ENCODE measurements at regions not wholly inside any gene's neighbourhood (a gene's known extent, or its start where the extent isn't known, plus 50 kb on each side); places are given as distances from the start of the nearest gene placed in this dataset.
"Not testable (repeated sequence)": the region's sequence is repeated elsewhere in the genome, so short reads cannot be mapped to it uniquely, and the experiment has no call there.

- no peaks in the 10 kb centered on the region for H3K9me3 Mint-ChIP-seq
Measured at GRCh38 chr16:55008836-55009510, 78.3 kb downstream of the IRX5 start.

GRCh38 chr16:55009581-55009980, 78.9 kb downstream of the IRX5 start:
- no peaks in the 10 kb centered on the region for H3K27me3 Mint-ChIP-seq
- H3K4me3 Mint-ChIP-seq, result no peak overlapping the region
- no peak for DNase-seq
- no peaks in the 10 kb centered on the region for H3K36me3 Mint-ChIP-seq
- no peaks in the 10 kb centered on the region for H3K9me3 Mint-ChIP-seq
- H3K4me1 Mint-ChIP-seq, result no peaks in the 10 kb centered on the region
- no peak overlapping the region for H3K27ac Mint-ChIP-seq

More at GRCh38 chr16:55008836-55009510, 78.3 kb downstream of the IRX5 start:
- DNase-seq, result no peak
- Mint-ChIP-seq H3K27ac (no peak overlapping the region), H3K27me3 (no peaks in the 10 kb centered on the region), H3K4me1 (no peaks in the 10 kb centered on the region), H3K36me3 (no peaks in the 10 kb centered on the region), H3K4me3 (no peak overlapping the region)

GRCh38 chr16:55010492-55011160, 80.0 kb downstream of the IRX5 start:
- no peak overlapping the region for H3K27ac Mint-ChIP-seq
- H3K36me3 Mint-ChIP-seq, result no peaks in the 10 kb centered on the region
- no peaks in the 10 kb centered on the region for H3K9me3 Mint-ChIP-seq
- no peak overlapping the region for H3K4me3 Mint-ChIP-seq
- H3K4me1 Mint-ChIP-seq, result no peaks in the 10 kb centered on the region
- DNase-seq, result no peak
- no peaks in the 10 kb centered on the region for H3K27me3 Mint-ChIP-seq

GRCh38 chr16:55012362-55012761, 81.7 kb downstream of the IRX5 start:
- no peak for DNase-seq
- Mint-ChIP-seq H3K36me3 (no peaks in the 10 kb centered on the region), H3K4me3 (no peak overlapping the region), H3K27me3 (no peaks in the 10 kb centered on the region), H3K27ac (no peak overlapping the region), H3K4me1 (no peaks in the 10 kb centered on the region), H3K9me3 (no peaks in the 10 kb centered on the region)

GRCh38 chr16:55012793-55013192, 82.1 kb downstream of the IRX5 start:
- Mint-ChIP-seq H3K27me3 (no peaks in the 10 kb centered on the region), H3K4me3 (no peak overlapping the region), H3K36me3 (no peaks in the 10 kb centered on the region), H3K9me3 (no peaks in the 10 kb centered on the region), H3K4me1 (no peaks in the 10 kb centered on the region), H3K27ac (no peak overlapping the region)
- DNase-seq, result no peak

GRCh38 chr16:55014022-55014421, 83.4 kb downstream of the IRX5 start:
- Mint-ChIP-seq H3K36me3 (no peaks in the 10 kb centered on the region), H3K27ac (no peak overlapping the region), H3K4me3 (no peak overlapping the region), H3K27me3 (no peaks in the 10 kb centered on the region), H3K9me3 (no peaks in the 10 kb centered on the region), H3K4me1 (no peaks in the 10 kb centered on the region)
- DNase-seq, result no peak

- peaks cover 3% of the 10 kb centered on the region for H3K27me3 Mint-ChIP-seq
- H3K4me1 Mint-ChIP-seq, result no peaks in the 10 kb centered on the region
- DNase-seq, result no peak
- no peaks in the 10 kb centered on the region for H3K36me3 Mint-ChIP-seq
- H3K4me3 Mint-ChIP-seq, result no peak overlapping the region
- peaks cover 1% of the 10 kb centered on the region for H3K9me3 Mint-ChIP-seq
- no peak overlapping the region for H3K27ac Mint-ChIP-seq
Measured at GRCh38 chr16:55015181-55015913, 84.7 kb downstream of the IRX5 start.

- peaks cover 7% of the 10 kb centered on the region for H3K27me3 Mint-ChIP-seq
- H3K4me3 Mint-ChIP-seq, result no peak overlapping the region
Measured at GRCh38 chr16:55016515-55016914, 85.8 kb downstream of the IRX5 start.

GRCh38 chr16:55017321-55017720, 86.7 kb downstream of the IRX5 start:
- peaks cover 13% of the 10 kb centered on the region for H3K27me3 Mint-ChIP-seq
- no peak overlapping the region for H3K27ac Mint-ChIP-seq
- H3K36me3 Mint-ChIP-seq, result no peaks in the 10 kb centered on the region
- peaks cover 1% of the 10 kb centered on the region for H3K9me3 Mint-ChIP-seq
- no peak for DNase-seq
- H3K4me1 Mint-ChIP-seq, result peaks cover 2% of the 10 kb centered on the region
- H3K4me3 Mint-ChIP-seq, result no peak overlapping the region

More at GRCh38 chr16:55016515-55016914, 85.8 kb downstream of the IRX5 start:
- Mint-ChIP-seq H3K27ac (no peak overlapping the region), H3K9me3 (peaks cover 1% of the 10 kb centered on the region), H3K4me1 (no peaks in the 10 kb centered on the region), H3K36me3 (no peaks in the 10 kb centered on the region)
- no peak for DNase-seq

GRCh38 chr16:55018881-55019280, 88.2 kb downstream of the IRX5 start:
- H3K4me1 Mint-ChIP-seq, result peaks cover 2% of the 10 kb centered on the region
- H3K36me3 Mint-ChIP-seq, result no peaks in the 10 kb centered on the region
- H3K9me3 Mint-ChIP-seq, result peaks cover 1% of the 10 kb centered on the region
- H3K27me3 Mint-ChIP-seq, result peaks cover 16% of the 10 kb centered on the region
- H3K27ac Mint-ChIP-seq, result no peak overlapping the region
- no peak overlapping the region for H3K4me3 Mint-ChIP-seq
- DNase-seq, result no peak

GRCh38 chr16:55019419-55020131, 88.9 kb downstream of the IRX5 start:
- H3K27ac Mint-ChIP-seq, result no peak overlapping the region
- H3K27me3 Mint-ChIP-seq, result peaks cover 19% of the 10 kb centered on the region
- peaks cover 2% of the 10 kb centered on the region for H3K4me1 Mint-ChIP-seq
- peaks cover 1% of the 10 kb centered on the region for H3K9me3 Mint-ChIP-seq
- DNase-seq, result no peak
- no peak overlapping the region for H3K4me3 Mint-ChIP-seq
- no peaks in the 10 kb centered on the region for H3K36me3 Mint-ChIP-seq

GRCh38 chr16:55021595-55022475, 91.2 kb downstream of the IRX5 start:
- peaks cover 21% of the 10 kb centered on the region for H3K27me3 Mint-ChIP-seq
- no peaks in the 10 kb centered on the region for H3K36me3 Mint-ChIP-seq
- H3K27ac Mint-ChIP-seq, result no peak overlapping the region
- no peak for DNase-seq
- H3K9me3 Mint-ChIP-seq, result peaks cover 1% of the 10 kb centered on the region
- peaks cover 2% of the 10 kb centered on the region for H3K4me1 Mint-ChIP-seq
- H3K4me3 Mint-ChIP-seq, result no peak overlapping the region

GRCh38 chr16:55027260-55027659, 96.6 kb downstream of the IRX5 start:
- not testable (repeated sequence) for H3K4me1 Mint-ChIP-seq, DNase-seq, H3K27me3 Mint-ChIP-seq, H3K27ac Mint-ChIP-seq, H3K9me3 Mint-ChIP-seq, H3K36me3 Mint-ChIP-seq, H3K4me3 Mint-ChIP-seq

- H3K4me1 Mint-ChIP-seq, result no peaks in the 10 kb centered on the region
- H3K27ac Mint-ChIP-seq, result no peak overlapping the region
- no peak for DNase-seq
- no peaks in the 10 kb centered on the region for H3K36me3 Mint-ChIP-seq
- no peak overlapping the region for H3K4me3 Mint-ChIP-seq
- H3K27me3 Mint-ChIP-seq, result peaks cover 11% of the 10 kb centered on the region
- peaks cover 9% of the 10 kb centered on the region for H3K9me3 Mint-ChIP-seq
Measured at GRCh38 chr16:55029509-55029908, 98.8 kb downstream of the IRX5 start.

All from activated naive CD8-positive, alpha-beta T cell treated with anti-CD3 and anti-CD28 coated beads for 36 hours (primary cell).